GM19238 (cell line): ENCODE measurements at regions not wholly inside any gene's neighbourhood (a gene's known extent, or its start where the extent isn't known, plus 50 kb on each side); places are given as distances from the start of the nearest gene placed in this dataset.
"Not testable (repeated sequence)": the region's sequence is repeated elsewhere in the genome, so short reads cannot be mapped to it uniquely, and the experiment has no call there.

Source experiments
- DNase-seq: peaks from one replicate; pipeline ENCODE4 v3.0.0; 2011; ENCODE audit warnings: low spot score; ENCODE audit not compliant: insufficient read length

- DNase-seq, result no peak
Measured at GRCh38 chr20:60168963-60169362, 210.7 kb downstream of the CDH26 start.

- no peak for DNase-seq
Measured at GRCh38 chr20:60170116-60170515, 211.9 kb downstream of the CDH26 start.

- DNase-seq, result no peak
Measured at GRCh38 chr20:60171313-60171712, 213.1 kb downstream of the CDH26 start.

- no peak for DNase-seq
Measured at GRCh38 chr20:60171738-60172137, 213.5 kb downstream of the CDH26 start.

GRCh38 chr20:60172346-60172984 lies 214.2 kb downstream of the CDH26 start:
- DNase-seq, result no peak

GRCh38 chr20:60177080-60177479 lies 218.9 kb downstream of the CDH26 start:
- no peak for DNase-seq

GRCh38 chr20:60180986-60181385 lies 222.8 kb downstream of the CDH26 start:
- no peak for DNase-seq

- DNase-seq, result no peak
Measured at GRCh38 chr20:60186412-60186811, 228.2 kb downstream of the CDH26 start.

GRCh38 chr20:60187683-60188082 lies 229.5 kb downstream of the CDH26 start:
- DNase-seq, result no peak

GRCh38 chr20:60191014-60191413 lies 232.8 kb downstream of the CDH26 start:
- DNase-seq, result no peak

GRCh38 chr20:60192326-60192725 lies 234.1 kb downstream of the CDH26 start:
- no peak for DNase-seq

- not testable (repeated sequence) for DNase-seq
Measured at GRCh38 chr20:60199132-60199531, 240.9 kb downstream of the CDH26 start.

GRCh38 chr20:60199866-60200265 lies 241.6 kb downstream of the CDH26 start:
- DNase-seq, result no peak

- no peak for DNase-seq
Measured at GRCh38 chr20:60200305-60200918, 242.2 kb downstream of the CDH26 start.

GRCh38 chr20:60201198-60201835 lies 243.1 kb downstream of the CDH26 start:
- DNase-seq, result no peak

GRCh38 chr20:60202046-60202445 lies 243.8 kb downstream of the CDH26 start:
- DNase-seq, result no peak

- DNase-seq, result no peak
Measured at GRCh38 chr20:60203451-60203850, 245.2 kb downstream of the CDH26 start.

GRCh38 chr20:60204601-60205000 lies 246.4 kb downstream of the CDH26 start:
- no peak for DNase-seq

GRCh38 chr20:60206259-60206658 lies 248.0 kb downstream of the CDH26 start:
- no peak for DNase-seq

GRCh38 chr20:60209048-60209447 lies 250.8 kb downstream of the CDH26 start:
- no peak for DNase-seq

GRCh38 chr20:60210779-60211617 lies 252.8 kb downstream of the CDH26 start:
- DNase-seq, result no peak
